GM18519 (cell line): ENCODE measurements at regions not wholly inside any gene's neighbourhood (a gene's known extent, or its start where the extent isn't known, plus 50 kb on each side); places are given as distances from the start of the nearest gene placed in this dataset.

Source experiments
- ATAC-seq: cut with Tn5 transposase; IDR thresholded peaks from one replicate; pipeline ENCODE4 v1.9.1; 2021; ENCODE audit warnings: mild to moderate bottlenecking, moderate library complexity; ENCODE audit not compliant: unreplicated experiment, low FRiP score

- no peak for ATAC-seq
These were observed 130.1 kb upstream of the RARB start for GRCh38 chr3:25297667-25298585.

GRCh38 chr3:25300141-25300540 lies 127.9 kb upstream of the RARB start:
- no peak for ATAC-seq

- no peak for ATAC-seq
These were observed 123.1 kb upstream of the RARB start for GRCh38 chr3:25304916-25305315.

- no peak for ATAC-seq
These were observed 122.0 kb upstream of the RARB start for GRCh38 chr3:25306066-25306465.

GRCh38 chr3:25306705-25307104 lies 121.4 kb upstream of the RARB start:
- no peak for ATAC-seq

GRCh38 chr3:25313286-25313685 lies 114.8 kb upstream of the RARB start:
- ATAC-seq: no peak

GRCh38 chr3:25324954-25325655 lies 103.0 kb upstream of the RARB start:
- no peak for ATAC-seq

GRCh38 chr3:25335356-25335755 lies 92.7 kb upstream of the RARB start:
- no peak for ATAC-seq

- no peak for ATAC-seq
These were observed 89.8 kb upstream of the RARB start for GRCh38 chr3:25338158-25338725.

GRCh38 chr3:25339225-25339624 lies 88.8 kb upstream of the RARB start:
- ATAC-seq: no peak

GRCh38 chr3:25344670-25345069 lies 83.4 kb upstream of the RARB start:
- ATAC-seq: no peak

- ATAC-seq: no peak
These were observed 79.0 kb upstream of the RARB start for GRCh38 chr3:25349095-25349494.

GRCh38 chr3:25349828-25350724 lies 78.0 kb upstream of the RARB start:
- ATAC-seq: no peak

- no peak for ATAC-seq
These were observed 77.3 kb upstream of the RARB start for GRCh38 chr3:25350725-25351114.

GRCh38 chr3:25354071-25354470 lies 74.0 kb upstream of the RARB start:
- ATAC-seq: no peak

GRCh38 chr3:25355034-25355885 lies 72.8 kb upstream of the RARB start:
- ATAC-seq: no peak

GRCh38 chr3:25355998-25356397 lies 72.1 kb upstream of the RARB start:
- no peak for ATAC-seq

- no peak for ATAC-seq
These were observed 65.9 kb upstream of the RARB start for GRCh38 chr3:25362118-25362517.

GRCh38 chr3:25365636-25366035 lies 62.4 kb upstream of the RARB start:
- no peak for ATAC-seq

- ATAC-seq: no peak
These were observed 61.0 kb upstream of the RARB start for GRCh38 chr3:25367025-25367424.
